Ascending aorta (tissue), 2 donors: ENCODE measurements at regions not wholly inside any gene's neighbourhood (a gene's known extent, or its start where the extent isn't known, plus 50 kb on each side); places are given as distances from the start of the nearest gene placed in this dataset.

Experiments used
- DNase-seq, 2 donors: peaks; one replicate each; pipeline ENCODE4 v3.0.0-alpha.2; 2019; ENCODE audit warnings: low spot score in 2 of 2
- H3K27ac ChIP-seq, 2 donors: fragments of 200-600 bp; sonication (generic); one replicate each; pipeline ENCODE4 v1.5.1; 2016 to 2017; ENCODE audit warnings: mild to moderate bottlenecking in 1 of 2
- H3K27me3 ChIP-seq: fragments of 200-600 bp; sonication (generic); one replicate; pipeline ENCODE4 v1.5.1; 2017
- H3K36me3 ChIP-seq, 2 donors: fragments of 200-600 bp; sonication (generic); one replicate each; pipeline ENCODE4 v1.5.1; 2016
- H3K4me1 ChIP-seq, 2 donors: fragments of 200-600 bp; sonication (generic); one replicate each; pipeline ENCODE4 v1.5.1; 2016 to 2017; ENCODE audit warnings: mild to moderate bottlenecking in 1 of 2
- H3K4me3 ChIP-seq, 2 donors: fragments of 200-600 bp; sonication (generic); one replicate each; pipeline ENCODE4 v1.5.1; 2016 to 2017; ENCODE audit warnings: mild to moderate bottlenecking in 1 of 2
- H3K9me3 ChIP-seq, 2 donors: fragments of 200-600 bp; sonication (generic); one replicate each; pipeline ENCODE4 v1.5.1; 2016
- intact Hi-C: fragments of 100-400 bp; cut with DNase I; formaldehyde crosslinking; loops from one replicate; pipeline ENCODE4 v1.15.1; 2023
- TF ChIP-seq, protein P1 (sequence below), 3 experiments: fragments of 200-600 bp in 2 of 3; fragments of 450-650 bp in 1 of 3; sonication (generic) in 2 of 3; IDR thresholded peaks; one replicate each; pipeline ENCODE4 v1.5.1; 2016 to 2019; ENCODE audit warnings: antibody characterized with exemption in 3 of 3, mild to moderate bottlenecking in 1 of 3, moderate library complexity in 1 of 3

DNA sequence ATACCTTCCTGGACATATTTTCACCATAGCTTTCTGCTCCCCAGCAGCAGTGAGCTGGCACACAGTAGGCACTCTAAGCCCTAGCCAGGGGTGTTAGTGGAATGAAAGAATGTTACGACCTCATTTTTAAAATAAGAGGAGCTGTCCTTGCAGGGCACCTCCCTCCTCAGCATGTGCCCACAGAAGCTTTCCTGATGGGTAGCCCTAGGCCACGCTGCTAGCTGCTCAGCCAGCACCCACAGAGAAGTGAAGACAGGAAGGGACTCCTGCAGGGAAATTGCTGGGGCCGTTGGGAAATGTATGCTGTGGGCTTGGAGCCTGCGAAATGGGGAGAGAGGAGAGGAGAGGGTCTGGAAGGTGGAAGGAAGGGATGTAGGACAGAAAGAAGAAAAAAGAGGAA, 87.3 kb upstream of the ANKRD34C start:
- intact Hi-C loops: no loop called here
- H3K4me1 ChIP-seq: no peaks in the 10 kb centered on the region
- no peak for DNase-seq

DNA sequence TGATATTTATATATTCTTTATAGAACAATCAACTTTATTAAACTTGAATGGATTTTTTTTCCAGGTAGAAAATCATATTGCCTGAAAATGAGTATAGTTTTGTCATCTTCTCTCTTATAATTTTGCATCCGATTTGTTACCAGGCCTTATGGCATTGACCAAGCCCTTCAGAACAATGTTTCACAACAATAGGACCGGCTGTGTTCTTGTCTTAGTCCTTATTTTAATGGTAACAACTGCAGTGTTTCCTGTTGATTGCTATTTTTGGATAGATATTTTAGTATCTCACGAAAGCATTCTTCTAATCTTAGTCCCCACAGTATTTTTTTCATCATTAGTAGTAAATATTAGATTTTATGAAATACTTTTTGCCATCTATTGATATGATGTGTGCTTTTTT, 88.1 kb upstream of the ANKRD34C start:
- Histone ChIP-seq H3K9me3 (no peaks in the 10 kb centered on the region), H3K27me3 (no peaks in the 10 kb centered on the region), H3K4me3 (no peak overlapping the region), H3K4me1 (no peaks in the 10 kb centered on the region), H3K27ac (no peak overlapping the region), H3K36me3 (no peaks in the 10 kb centered on the region)
- DNase-seq: no peak
- TF ChIP-seq, protein P1, sequence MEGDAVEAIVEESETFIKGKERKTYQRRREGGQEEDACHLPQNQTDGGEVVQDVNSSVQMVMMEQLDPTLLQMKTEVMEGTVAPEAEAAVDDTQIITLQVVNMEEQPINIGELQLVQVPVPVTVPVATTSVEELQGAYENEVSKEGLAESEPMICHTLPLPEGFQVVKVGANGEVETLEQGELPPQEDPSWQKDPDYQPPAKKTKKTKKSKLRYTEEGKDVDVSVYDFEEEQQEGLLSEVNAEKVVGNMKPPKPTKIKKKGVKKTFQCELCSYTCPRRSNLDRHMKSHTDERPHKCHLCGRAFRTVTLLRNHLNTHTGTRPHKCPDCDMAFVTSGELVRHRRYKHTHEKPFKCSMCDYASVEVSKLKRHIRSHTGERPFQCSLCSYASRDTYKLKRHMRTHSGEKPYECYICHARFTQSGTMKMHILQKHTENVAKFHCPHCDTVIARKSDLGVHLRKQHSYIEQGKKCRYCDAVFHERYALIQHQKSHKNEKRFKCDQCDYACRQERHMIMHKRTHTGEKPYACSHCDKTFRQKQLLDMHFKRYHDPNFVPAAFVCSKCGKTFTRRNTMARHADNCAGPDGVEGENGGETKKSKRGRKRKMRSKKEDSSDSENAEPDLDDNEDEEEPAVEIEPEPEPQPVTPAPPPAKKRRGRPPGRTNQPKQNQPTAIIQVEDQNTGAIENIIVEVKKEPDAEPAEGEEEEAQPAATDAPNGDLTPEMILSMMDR (IDR thresholded peaks at IDR 0.05): no peak
- intact Hi-C loops: no loop called here

More for the DNA sequence above, 87.3 kb upstream of the ANKRD34C start:
- Histone ChIP-seq H3K36me3 (no peaks in the 10 kb centered on the region), H3K4me3 (no peak overlapping the region), H3K9me3 (no peaks in the 10 kb centered on the region), H3K27me3 (no peaks in the 10 kb centered on the region), H3K27ac (no peak overlapping the region)
- TF ChIP-seq, protein P1 (IDR thresholded peaks at IDR 0.05): no peak

DNA sequence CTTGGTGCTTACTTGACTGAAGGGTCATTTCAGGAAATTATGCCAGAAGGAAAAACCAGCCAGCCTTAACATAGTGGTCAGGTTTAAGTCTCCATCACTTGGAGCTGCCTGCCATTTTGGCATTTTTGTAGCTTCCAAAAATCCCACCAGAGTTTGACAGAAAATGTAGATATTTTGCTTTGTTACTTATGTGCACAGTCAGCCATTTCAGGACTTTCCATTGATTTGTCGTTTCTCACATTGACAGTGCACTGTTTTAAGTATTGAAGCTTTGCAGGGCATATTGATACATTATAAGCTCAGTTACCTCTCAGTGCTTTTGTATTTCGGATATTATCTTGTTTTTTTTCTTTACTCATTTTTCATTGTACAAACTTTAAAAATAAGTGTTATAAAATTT, 89.0 kb upstream of the ANKRD34C start:
- Histone ChIP-seq H3K36me3 (no peaks in the 10 kb centered on the region), H3K27me3 (no peaks in the 10 kb centered on the region), H3K27ac (no peak overlapping the region), H3K9me3 (no peaks in the 10 kb centered on the region), H3K4me3 (no peak overlapping the region), H3K4me1 (no peaks in the 10 kb centered on the region)
- DNase-seq: no peak
- intact Hi-C loops: no loop called here
- TF ChIP-seq, protein P1 (IDR thresholded peaks at IDR 0.05): no peak

- intact Hi-C loops: no loop called here
- no peak overlapping the region for H3K27ac ChIP-seq
Measured at GRCh38 chr15:79193103-79193502, 89.4 kb upstream of the ANKRD34C start.

DNA sequence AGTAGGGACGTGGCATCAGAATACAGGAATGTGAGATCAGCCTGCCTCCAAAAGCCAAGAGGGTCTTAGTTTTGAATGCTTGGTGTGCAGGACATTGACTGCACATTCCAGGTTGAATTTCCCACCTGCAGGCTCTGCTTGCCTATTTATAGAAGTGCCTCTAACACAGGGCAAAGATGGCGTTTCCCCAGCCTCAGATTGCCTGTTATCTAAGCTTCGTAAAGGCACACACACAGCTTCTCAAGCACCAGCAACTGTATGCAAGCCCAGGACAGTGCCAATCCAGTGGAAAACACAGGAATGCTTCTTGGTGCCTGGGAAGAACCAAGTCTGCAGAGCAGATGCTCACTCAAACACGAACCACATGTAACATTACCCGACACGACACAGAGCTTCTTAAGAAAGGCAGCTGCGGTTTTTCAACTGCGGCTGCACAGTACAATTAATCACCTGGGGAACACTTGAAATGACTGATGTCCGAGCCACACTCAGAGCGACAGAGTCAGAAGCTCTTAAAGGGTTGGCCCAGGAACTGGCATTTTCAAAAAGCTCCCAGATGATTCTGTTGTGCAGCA, 90.0 kb upstream of the ANKRD34C start:
- TF ChIP-seq, protein P1 (IDR thresholded peaks at IDR 0.05): no peak
- Histone ChIP-seq H3K4me1 (no peaks in the 10 kb centered on the region), H3K9me3 (no peaks in the 10 kb centered on the region), H3K27ac (no peak overlapping the region), H3K27me3 (no peaks in the 10 kb centered on the region), H3K36me3 (no peaks in the 10 kb centered on the region), H3K4me3 (no peak overlapping the region)
- DNase-seq: no peak
- intact Hi-C loops: no loop called here

More at GRCh38 chr15:79193103-79193502, 89.4 kb upstream of the ANKRD34C start:
- Histone ChIP-seq H3K36me3 (no peaks in the 10 kb centered on the region), H3K27me3 (no peaks in the 10 kb centered on the region), H3K4me3 (no peak overlapping the region), H3K9me3 (no peaks in the 10 kb centered on the region), H3K4me1 (no peaks in the 10 kb centered on the region)
- DNase-seq: no peak
- TF ChIP-seq, protein P1 (IDR thresholded peaks at IDR 0.05): no peak

DNA sequence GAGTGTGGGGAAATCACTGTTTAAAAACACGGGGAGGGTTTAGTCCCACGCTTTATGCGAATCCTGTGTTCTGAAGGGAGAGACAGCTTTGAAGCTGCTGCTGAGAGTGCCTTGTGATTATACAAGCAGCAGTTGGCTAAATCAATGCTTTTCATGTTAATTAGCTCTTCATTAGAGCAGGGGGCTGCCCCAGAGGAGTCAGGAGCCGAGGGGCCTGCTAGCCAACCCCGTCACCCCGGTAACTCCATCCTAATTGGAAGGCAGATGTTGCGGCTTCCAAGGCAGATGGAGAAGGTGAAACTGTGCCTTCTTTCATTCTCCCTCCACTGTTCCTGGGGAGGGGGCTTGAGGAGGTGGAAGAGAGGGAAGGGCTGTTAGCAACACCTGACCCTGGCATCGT, 92.4 kb upstream of the ANKRD34C start:
- Histone ChIP-seq H3K4me3 (no peak overlapping the region), H3K4me1 (no peaks in the 10 kb centered on the region), H3K27me3 (no peaks in the 10 kb centered on the region), H3K9me3 (no peaks in the 10 kb centered on the region), H3K36me3 (no peaks in the 10 kb centered on the region), H3K27ac (no peak overlapping the region)
- TF ChIP-seq, protein P1 (IDR thresholded peaks at IDR 0.05): no peak
- DNase-seq: no peak
- intact Hi-C loops: no loop called here
